H1 (cell line): ENCODE measurements at regions not wholly inside any gene's neighbourhood (a gene's known extent, or its start where the extent isn't known, plus 50 kb on each side); places are given as distances from the start of the nearest gene placed in this dataset.

ENCODE experiments used
- CTCF ChIA-PET: fragments of 300-600 bp; sonication (Branson Sonifier 250); formaldehyde crosslinking; loops from one replicate; lab custom pipeline; 2021; ENCODE audit not compliant: partially characterized antibody; lab: Charles Lee
- POLR2A ChIA-PET: fragments of 300-600 bp; sonication (Branson Sonifier 250); formaldehyde crosslinking; loops from one replicate; lab custom pipeline; 2021; ENCODE audit warnings: inconsistent platforms; ENCODE audit not compliant: partially characterized antibody; lab: Charles Lee
- DNase-seq, 2 experiments: peaks; one replicate each; pipeline versions ENCODE4 v3.0.0 to v3.0.0-alpha.2; 2010 to 2022; ENCODE audit warnings: low spot score in 2 of 2, low read depth in 1 of 2, mixed read lengths in 1 of 2
- FAIRE-seq: peaks from 2 replicates; lab custom pipeline; 2011; peaks lifted over from hg19 to GRCh38; lab: Jason Lieb, UNC
- H2AFZ ChIP-seq: 2 replicates; pipeline ENCODE4 v1.8.1; 2012; ENCODE audit warnings: low read length, inconsistent platforms
- H2AK5ac ChIP-seq: 2 replicates; pipeline ENCODE4 v1.6.1; 2013; ENCODE audit warnings: low read depth, low read length
- H2BK120ac ChIP-seq: replicated peaks from 2 replicates; pipeline ENCODE3; 2013; ENCODE audit warnings: low read depth, low read length, inconsistent platforms
- H2BK12ac ChIP-seq: 2 replicates; pipeline ENCODE4 v1.6.1; 2013; ENCODE audit warnings: low read depth, low read length
- H2BK15ac ChIP-seq: 2 replicates; pipeline ENCODE4 v1.6.1; 2013; ENCODE audit warnings: low read length
- H2BK20ac ChIP-seq: 2 replicates; pipeline ENCODE4 v1.6.1; 2013; ENCODE audit warnings: low read length
- H2BK5ac ChIP-seq: 2 replicates; pipeline ENCODE4 v1.6.1; 2013; ENCODE audit warnings: low read depth, low read length
- H3K14ac ChIP-seq: 2 replicates; pipeline ENCODE4 v1.6.1; 2013; ENCODE audit warnings: inconsistent platforms; ENCODE audit not compliant: insufficient read length
- H3K18ac ChIP-seq: 2 replicates; pipeline ENCODE4 v1.6.1; 2013; ENCODE audit warnings: low read length; ENCODE audit errors: extremely low read depth
- H3K23ac ChIP-seq: 2 replicates; pipeline ENCODE4 v1.6.1; 2013; ENCODE audit warnings: inconsistent platforms; ENCODE audit not compliant: insufficient read length
- H3K23me2 ChIP-seq: 2 replicates; pipeline ENCODE4 v1.6.1; 2013; ENCODE audit warnings: low read depth, low read length
- H3K27ac ChIP-seq: 2 replicates; pipeline ENCODE4 v1.6.1; 2011; ENCODE audit warnings: low read depth, low read length, inconsistent platforms
- H3K27me3 ChIP-seq, 4 experiments: replicated peaks in 1 of 4; 1 replicate in 1 of 4; 2 replicates in 3 of 4; pipeline versions ENCODE4 v1.6.1 to v1.8.1; 2011 to 2013; ENCODE audit warnings: low read length in 3 of 4, mild to moderate bottlenecking in 3 of 4, inconsistent platforms in 2 of 4, mixed read lengths in 2 of 4, moderate library complexity in 1 of 4; ENCODE audit not compliant: control insufficient read depth in 3 of 4, insufficient read depth in 3 of 4; ENCODE audit errors: extremely low read depth in 1 of 4
- H3K36me3 ChIP-seq, 4 experiments: 2 replicates each; pipeline versions ENCODE4 v1.6.1 to v1.8.1; 2011 to 2013; ENCODE audit warnings: mild to moderate bottlenecking in 4 of 4, low read length in 3 of 4, moderate library complexity in 2 of 4, control low read depth in 1 of 4, inconsistent platforms in 1 of 4; ENCODE audit not compliant: insufficient read depth in 4 of 4, control insufficient read depth in 2 of 4
- H3K4ac ChIP-seq: replicated peaks from 2 replicates; pipeline ENCODE3; 2013; ENCODE audit warnings: low read length, low read depth, mixed read lengths, inconsistent platforms; ENCODE audit not compliant: insufficient read length
- H3K4me1 ChIP-seq, 4 experiments: replicated peaks in 1 of 4; 1 replicate in 1 of 4; 2 replicates in 3 of 4; pipeline versions ENCODE4 v1.6.1 to v1.8.1; 2011 to 2013; ENCODE audit warnings: low read length in 3 of 4, inconsistent platforms in 2 of 4, mixed read lengths in 1 of 4; ENCODE audit not compliant: insufficient read depth in 4 of 4, control insufficient read depth in 3 of 4
- H3K4me2 ChIP-seq, 2 experiments: 2 replicates each; pipeline versions ENCODE4 v1.6.1 to v1.8.1; 2011 to 2013; ENCODE audit warnings: low read depth in 2 of 2, low read length in 2 of 2, control low read depth in 1 of 2, inconsistent platforms in 1 of 2, mild to moderate bottlenecking in 1 of 2; ENCODE audit not compliant: insufficient read depth in 1 of 2
- H3K4me3 ChIP-seq, 4 experiments: fragments of 200-600, 300-600 bp in 1 of 4; sonication (generic), shearing (Covaris generic), sonication (Bioruptor Twin) in 1 of 4; 2 replicates each; pipeline versions ENCODE4 v1.5.1 to v1.8.1; 2011 to 2016; ENCODE audit warnings: low read length in 4 of 4, low read depth in 3 of 4, control low read depth in 2 of 4, inconsistent platforms in 2 of 4, mild to moderate bottlenecking in 2 of 4, mixed read lengths in 1 of 4, moderate library complexity in 1 of 4; ENCODE audit not compliant: insufficient read depth in 2 of 4; ENCODE audit errors: extremely low read depth in 1 of 4
- H3K56ac ChIP-seq: replicated peaks from 2 replicates; pipeline ENCODE3; 2013; ENCODE audit warnings: low read depth, mild to moderate bottlenecking, mixed read lengths, low read length, inconsistent platforms; ENCODE audit not compliant: insufficient read length
- H3K79me1 ChIP-seq: 2 replicates; pipeline ENCODE4 v1.6.1; 2013; ENCODE audit warnings: low read depth, low read length, control low read depth
- H3K79me2 ChIP-seq, 2 experiments: 2 replicates each; pipeline versions ENCODE4 v1.6.1 to v1.8.1; 2012 to 2013; ENCODE audit warnings: low read length in 2 of 2, mild to moderate bottlenecking in 2 of 2, inconsistent platforms in 1 of 2; ENCODE audit not compliant: insufficient read depth in 2 of 2, control insufficient read depth in 1 of 2
- H3K9ac ChIP-seq, 4 experiments: replicated peaks in 1 of 4; 1 replicate in 1 of 4; 2 replicates in 3 of 4; pipeline versions ENCODE4 v1.6.1 to v1.8.1; 2011 to 2013; ENCODE audit warnings: low read depth in 3 of 4, low read length in 3 of 4, control low read depth in 2 of 4, mild to moderate bottlenecking in 2 of 4, moderate library complexity in 2 of 4, inconsistent platforms in 1 of 4; ENCODE audit errors: extremely low read depth in 1 of 4
- H3K9me3 ChIP-seq, 2 experiments: 2 replicates each; pipeline versions ENCODE4 v1.6.1 to v1.8.1; 2012 to 2013; ENCODE audit warnings: mild to moderate bottlenecking in 2 of 2, moderate library complexity in 2 of 2, control low read depth in 1 of 2, inconsistent platforms in 1 of 2, low read depth in 1 of 2, low read length in 1 of 2, mixed read lengths in 1 of 2; ENCODE audit not compliant: insufficient read depth in 2 of 2
- H4K20me1 ChIP-seq, 2 experiments: replicated peaks in 1 of 2; 2 replicates each; pipeline versions ENCODE3 to v1.8.1; 2011 to 2013; ENCODE audit warnings: inconsistent platforms in 2 of 2, low read length in 2 of 2, mild to moderate bottlenecking in 1 of 2; ENCODE audit not compliant: insufficient read depth in 2 of 2, control insufficient read depth in 1 of 2
- H4K5ac ChIP-seq: 2 replicates; pipeline ENCODE4 v1.6.1; 2013; ENCODE audit warnings: low read length, low read depth, mixed read lengths, inconsistent platforms; ENCODE audit not compliant: insufficient read length
- H4K8ac ChIP-seq: 2 replicates; pipeline ENCODE4 v1.8.0; 2013; ENCODE audit warnings: mild to moderate bottlenecking, moderate library complexity, low read length, inconsistent platforms; ENCODE audit not compliant: insufficient read depth; ENCODE audit errors: extremely low read depth
- H4K91ac ChIP-seq: replicated peaks from 2 replicates; pipeline ENCODE3; 2013; ENCODE audit warnings: low read length, mixed read lengths, inconsistent platforms; ENCODE audit not compliant: insufficient read length
- BCL11A ChIP-seq, 2 experiments: IDR thresholded peaks; one replicate each; pipeline ENCODE4 v1.6.1; 2011; ENCODE audit warnings: low read depth in 2 of 2, low read length in 2 of 2, mild to moderate bottlenecking in 2 of 2
- BRCA1 ChIP-seq: IDR thresholded peaks from 2 replicates; pipeline ENCODE4 v1.6.1; 2012; ENCODE audit warnings: low read depth, low read length, improper control_type of control experiment
- HDAC2 ChIP-seq, 2 experiments: fragments of 300-600 bp in 1 of 2; sonication (generic) in 1 of 2; IDR thresholded peaks; 2 replicates each; pipeline ENCODE4 v1.6.1; 2011 to 2012; ENCODE audit warnings: low read depth in 2 of 2, low read length in 2 of 2, mild to moderate bottlenecking in 2 of 2, moderate library complexity in 2 of 2, borderline replicate concordance in 1 of 2, inconsistent platforms in 1 of 2
- HDAC6 ChIP-seq: IDR thresholded peaks from one replicate; pipeline ENCODE4 v1.7.1; 2012; ENCODE audit warnings: low read depth, mild to moderate bottlenecking, inconsistent platforms, low read length, moderate library complexity
- KDM5A ChIP-seq: fragments of 200-600 bp; IDR thresholded peaks from 2 replicates; pipeline ENCODE4 v1.7.1; 2012; ENCODE audit warnings: mild to moderate bottlenecking, low read length, inconsistent platforms, mixed read lengths
- PHF8 ChIP-seq: fragments of 200-600 bp; sonication (generic); conservative IDR thresholded peaks from 2 replicates; pipeline ENCODE4 v1.7.1; 2012; ENCODE audit warnings: low read depth, mild to moderate bottlenecking, inconsistent platforms, low read length, moderate library complexity
- POU5F1 ChIP-seq: IDR thresholded peaks from 2 replicates; pipeline ENCODE4 v1.6.1; 2011; ENCODE audit warnings: low read depth, mild to moderate bottlenecking, low read length, moderate library complexity
- RFX5 ChIP-seq: IDR thresholded peaks from 2 replicates; pipeline ENCODE4 v1.6.1; 2011; ENCODE audit warnings: low read depth, low read length, improper control_type of control experiment, borderline replicate concordance
- SP4 ChIP-seq: IDR thresholded peaks from 2 replicates; pipeline ENCODE4 v1.6.1; 2012; ENCODE audit warnings: low read length, inconsistent platforms
- WGBS, 2 experiments: shearing (Covaris generic) in 1 of 2; methylation state at CpG; one replicate each; pipeline versions ENCODE4 v1.1.6 to v1.1.7; 2013 to 2015; ENCODE audit warnings: low lambda C conversion rate in 2 of 2, mixed read lengths in 2 of 2, inconsistent platforms in 1 of 2, low coverage in 1 of 2, missing lambda C conversion rate in 1 of 2; ENCODE audit not compliant: insufficient replicate concordance in 2 of 2, insufficient coverage in 1 of 2, insufficient read length in 1 of 2; ENCODE audit errors: extremely low coverage in 1 of 2, missing lambda C conversion rate in 1 of 2; 5-methylcytosine and 5-hydroxymethylcytosine counted together
- TF ChIP-seq, protein P1 (sequence below): IDR thresholded peaks from 2 replicates; pipeline ENCODE4 v1.6.1; 2012; ENCODE audit warnings: low read length, inconsistent platforms

DNA sequence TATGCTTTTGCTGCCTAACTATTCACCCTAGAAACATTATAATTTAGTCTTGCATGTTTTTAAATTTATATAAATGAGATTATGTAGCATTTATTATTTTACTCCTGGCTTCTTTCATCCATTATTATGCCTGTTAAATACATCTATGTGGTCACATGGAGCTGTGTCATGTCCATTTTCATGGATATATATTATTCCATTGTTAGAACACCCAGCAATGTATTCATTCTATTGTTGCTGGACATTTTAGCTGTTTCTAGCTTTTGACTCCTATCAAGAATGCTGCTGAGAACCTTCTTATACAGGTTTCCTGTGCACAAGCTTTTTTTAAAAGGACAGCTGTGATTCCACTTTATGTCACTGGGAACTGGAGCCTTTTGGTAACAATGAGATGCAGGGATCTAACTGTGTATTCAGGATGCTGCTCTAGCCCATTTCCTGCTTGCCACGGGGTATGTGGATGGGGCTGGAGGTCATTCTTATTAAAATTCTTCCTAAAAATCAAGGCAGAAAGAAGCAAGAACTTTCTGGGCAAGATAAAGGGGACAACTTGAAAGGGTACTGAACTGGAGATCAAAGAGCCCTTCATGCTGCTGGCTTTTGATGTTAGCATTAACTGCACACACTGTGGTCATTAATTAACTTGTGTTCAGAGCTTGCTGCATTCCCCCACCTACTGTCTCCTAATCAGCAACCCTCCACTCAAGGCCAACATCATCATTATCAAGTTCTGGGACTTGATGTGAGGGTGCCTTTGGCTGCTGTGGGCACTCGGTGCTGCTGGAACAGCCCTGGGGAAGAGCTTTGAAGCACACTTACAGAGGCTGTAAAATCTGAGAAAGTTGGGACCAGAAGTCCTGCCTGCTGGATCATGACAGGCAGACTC, 96.6 kb upstream of the AKIRIN2 start:
- CTCF ChIA-PET: interaction anchor here (0.7 to 0.9 kb wide), 3 partner anchors 18 to 1073 kb away, joined by 3 read pairs; no protein-coding TSS in a partner anchor
- H2AFZ ChIP-seq: 0 out of 2 replicates have a peak overlapping the region, but pooled peaks have one; percentile 70
- no peak overlapping the region for H3K27ac ChIP-seq
- DNase-seq: no peak
- H3K36me3 ChIP-seq: no peaks in the 10 kb centered on the region
- H3K4me3 ChIP-seq: no peak overlapping the region
- no peak overlapping the region for H2BK20ac ChIP-seq
- no peaks in the 10 kb centered on the region for H3K9me3 ChIP-seq
- H3K9ac ChIP-seq: no peak overlapping the region
- no peak overlapping the region for H2AK5ac ChIP-seq
- H3K79me1 ChIP-seq: no peaks in the 10 kb centered on the region
- H3K23ac ChIP-seq: no peak overlapping the region
- H2BK5ac ChIP-seq: no peak overlapping the region
- H3K18ac ChIP-seq: no peak overlapping the region
- no peak overlapping the region for H3K4me2 ChIP-seq
- no peak overlapping the region for H2BK12ac ChIP-seq
- no peak overlapping the region for H3K56ac ChIP-seq
- no peaks in the 10 kb centered on the region for H4K20me1 ChIP-seq
- H3K4ac ChIP-seq: no peak overlapping the region
- POLR2A ChIA-PET: no interaction called here
- H3K4me1 ChIP-seq: peaks cover 0 to 8% (median 5%) of the 10 kb centered on the region in 4 experiments; a peak in 4 of 7 replicates
- no peaks in the 10 kb centered on the region for H3K27me3 ChIP-seq
- 60% methylated on average over 2 of the region's 2 CpGs; no CpG with 5 or more reads in 1 of the 2 experiments for WGBS, 2 experiments
- no peak overlapping the region for H2BK120ac ChIP-seq
- no peak overlapping the region for H3K14ac ChIP-seq
- no peak overlapping the region for H4K5ac ChIP-seq
- no peak overlapping the region for H4K8ac ChIP-seq
- H4K91ac ChIP-seq: no peak overlapping the region
- H3K23me2 ChIP-seq: no peaks in the 10 kb centered on the region
- no peaks in the 10 kb centered on the region for H3K79me2 ChIP-seq
- FAIRE-seq: no peak
- H2BK15ac ChIP-seq: no peak overlapping the region
- TF ChIP-seq KDM5A: no peak
- TF ChIP-seq POU5F1: no peak
- TF ChIP-seq BRCA1: no peak
- no peak for TF ChIP-seq HDAC6
- no peak for TF ChIP-seq SP4
- TF ChIP-seq RFX5: no peak
- TF ChIP-seq, protein P1, sequence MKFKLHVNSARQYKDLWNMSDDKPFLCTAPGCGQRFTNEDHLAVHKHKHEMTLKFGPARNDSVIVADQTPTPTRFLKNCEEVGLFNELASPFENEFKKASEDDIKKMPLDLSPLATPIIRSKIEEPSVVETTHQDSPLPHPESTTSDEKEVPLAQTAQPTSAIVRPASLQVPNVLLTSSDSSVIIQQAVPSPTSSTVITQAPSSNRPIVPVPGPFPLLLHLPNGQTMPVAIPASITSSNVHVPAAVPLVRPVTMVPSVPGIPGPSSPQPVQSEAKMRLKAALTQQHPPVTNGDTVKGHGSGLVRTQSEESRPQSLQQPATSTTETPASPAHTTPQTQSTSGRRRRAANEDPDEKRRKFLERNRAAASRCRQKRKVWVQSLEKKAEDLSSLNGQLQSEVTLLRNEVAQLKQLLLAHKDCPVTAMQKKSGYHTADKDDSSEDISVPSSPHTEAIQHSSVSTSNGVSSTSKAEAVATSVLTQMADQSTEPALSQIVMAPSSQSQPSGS: no peak
- TF ChIP-seq HDAC2 (IDR thresholded peaks at IDR 0.05; ENCODE audit: borderline replicate concordance in 1 of 2, low read depth in 2 of 2, low read length in 2 of 2): no peak
- TF ChIP-seq PHF8: no peak
- TF ChIP-seq BCL11A (IDR thresholded peaks at IDR 0.05; ENCODE audit: low read depth in 2 of 2, low read length in 2 of 2): no peak
